Bronchial epithelial cell (primary cell): ENCODE measurements at regions not wholly inside any gene's neighbourhood (a gene's known extent, or its start where the extent isn't known, plus 50 kb on each side); places are given as distances from the start of the nearest gene placed in this dataset.

Source experiments
- DNase-seq: peaks from one replicate; pipeline ENCODE4 v3.0.0-alpha.2; 2010; ENCODE audit warnings: low read depth
- FAIRE-seq: peaks from 2 replicates; lab custom pipeline; 2011; peaks lifted over from hg19 to GRCh38; lab: Jason Lieb, UNC
- H3K27me3 ChIP-seq: 2 replicates; pipeline ENCODE4 v1.5.1; 2011; ENCODE audit warnings: low read length; ENCODE audit not compliant: control insufficient read depth, insufficient read depth
- H3K36me3 ChIP-seq: 2 replicates; pipeline ENCODE4 v1.5.1; 2011; ENCODE audit warnings: low read length; ENCODE audit not compliant: control insufficient read depth, insufficient read depth
- H3K4me3 ChIP-seq: 2 replicates; pipeline ENCODE4 v1.5.1; 2011; ENCODE audit warnings: mild to moderate bottlenecking, low read depth, low read length, control low read depth
- TF ChIP-seq, protein P1 (sequence below): IDR thresholded peaks from 2 replicates; pipeline ENCODE4 v1.5.1; 2011; ENCODE audit warnings: mild to moderate bottlenecking, moderate library complexity, low read length, control low read depth, inconsistent platforms; ENCODE audit not compliant: insufficient read depth, severe bottlenecking

DNA sequence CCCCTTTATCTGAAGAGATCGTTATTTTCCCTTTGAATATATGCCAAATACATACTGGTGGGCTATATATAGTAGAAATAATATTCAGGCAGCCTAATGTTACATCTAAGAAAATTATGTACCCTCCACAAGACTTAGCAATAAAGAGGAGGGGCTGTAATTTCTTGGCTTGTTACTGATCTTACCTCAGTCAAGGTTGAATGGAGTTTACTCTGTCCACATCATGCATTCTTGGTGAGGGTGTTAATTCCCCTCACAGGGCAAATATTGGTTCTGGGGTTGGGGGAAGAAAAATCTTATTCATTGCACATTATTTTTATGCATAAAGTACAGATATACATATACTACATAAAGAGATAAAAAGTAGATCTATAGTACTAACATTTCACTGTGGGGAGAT, 145.8 kb upstream of the ANK3 start:
- DNase-seq = no peak
- TF ChIP-seq, protein P1, sequence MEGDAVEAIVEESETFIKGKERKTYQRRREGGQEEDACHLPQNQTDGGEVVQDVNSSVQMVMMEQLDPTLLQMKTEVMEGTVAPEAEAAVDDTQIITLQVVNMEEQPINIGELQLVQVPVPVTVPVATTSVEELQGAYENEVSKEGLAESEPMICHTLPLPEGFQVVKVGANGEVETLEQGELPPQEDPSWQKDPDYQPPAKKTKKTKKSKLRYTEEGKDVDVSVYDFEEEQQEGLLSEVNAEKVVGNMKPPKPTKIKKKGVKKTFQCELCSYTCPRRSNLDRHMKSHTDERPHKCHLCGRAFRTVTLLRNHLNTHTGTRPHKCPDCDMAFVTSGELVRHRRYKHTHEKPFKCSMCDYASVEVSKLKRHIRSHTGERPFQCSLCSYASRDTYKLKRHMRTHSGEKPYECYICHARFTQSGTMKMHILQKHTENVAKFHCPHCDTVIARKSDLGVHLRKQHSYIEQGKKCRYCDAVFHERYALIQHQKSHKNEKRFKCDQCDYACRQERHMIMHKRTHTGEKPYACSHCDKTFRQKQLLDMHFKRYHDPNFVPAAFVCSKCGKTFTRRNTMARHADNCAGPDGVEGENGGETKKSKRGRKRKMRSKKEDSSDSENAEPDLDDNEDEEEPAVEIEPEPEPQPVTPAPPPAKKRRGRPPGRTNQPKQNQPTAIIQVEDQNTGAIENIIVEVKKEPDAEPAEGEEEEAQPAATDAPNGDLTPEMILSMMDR = no peak
- Histone ChIP-seq H3K27me3 (no peaks in the 10 kb centered on the region), H3K4me3 (no peak overlapping the region), H3K36me3 (no peaks in the 10 kb centered on the region)
- FAIRE-seq = no peak

DNA sequence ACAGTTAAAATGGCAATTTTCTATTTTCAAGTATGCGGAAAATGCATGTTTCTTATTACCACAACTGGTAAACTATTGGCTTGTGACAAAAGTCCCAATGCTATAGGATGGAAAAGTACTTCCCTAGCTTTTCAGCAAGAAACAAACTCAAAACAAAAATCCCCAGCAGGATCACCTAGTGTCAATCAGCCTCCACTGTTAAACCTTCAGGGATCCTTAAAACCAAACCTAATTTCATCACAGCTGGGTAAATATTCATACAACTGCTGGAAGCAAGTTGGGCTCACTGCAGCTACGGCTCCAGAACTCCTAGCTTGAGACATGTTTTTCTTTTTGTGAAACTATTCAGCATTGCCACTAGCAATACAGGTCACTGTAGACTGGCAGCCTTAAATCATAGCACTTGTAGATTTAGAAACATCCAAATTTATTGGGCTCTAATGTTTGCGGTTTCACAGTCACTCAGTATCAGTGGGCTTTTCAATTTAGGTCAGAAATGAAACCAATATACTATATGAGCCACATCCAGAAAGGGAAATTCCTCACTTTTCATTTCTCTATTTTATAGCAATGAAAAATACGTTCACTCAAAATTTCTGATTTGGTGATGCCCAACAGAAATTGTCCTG, 145.2 kb upstream of the ANK3 start:
- Histone ChIP-seq H3K36me3 (no peaks in the 10 kb centered on the region), H3K27me3 (no peaks in the 10 kb centered on the region), H3K4me3 (no peak overlapping the region)
- FAIRE-seq (no peak), DNase-seq (no peak)
- TF ChIP-seq, protein P1 = no peak

DNA sequence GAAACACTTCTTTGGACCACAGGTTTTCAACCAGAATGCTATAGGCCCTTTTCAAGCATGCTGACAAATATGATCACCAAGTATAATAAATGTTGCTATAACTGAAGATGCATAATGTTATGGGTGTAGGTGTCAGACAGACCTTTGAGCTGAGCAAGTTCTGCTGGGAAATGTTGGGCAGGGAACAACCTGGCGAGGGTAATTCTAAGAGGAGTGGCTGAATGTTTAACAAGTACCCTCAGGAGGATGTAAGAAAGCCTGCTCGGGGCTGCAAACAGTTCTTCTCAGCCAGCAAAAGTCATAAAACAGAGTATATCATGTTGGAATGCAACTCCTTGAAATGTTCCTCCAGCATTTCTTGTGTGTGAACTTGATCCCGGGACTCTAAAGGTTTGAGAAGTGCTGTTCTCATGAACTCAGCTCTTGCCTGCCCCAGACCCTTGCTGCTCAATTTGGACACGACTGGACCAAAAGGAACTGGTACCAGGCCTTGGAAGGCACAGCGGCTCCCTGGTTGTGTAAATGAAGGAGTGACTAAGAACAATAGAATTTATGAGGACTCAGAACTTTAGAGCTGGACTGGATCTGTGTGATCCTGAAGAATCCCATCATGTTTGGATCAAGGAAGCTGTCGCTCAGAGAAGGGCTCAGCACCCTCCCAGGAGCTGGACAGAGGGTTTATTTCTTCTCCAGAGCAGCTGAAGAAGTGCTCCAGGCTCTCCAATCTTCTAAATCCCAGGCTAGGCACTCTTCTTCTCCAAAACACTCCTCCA, 143.2 kb upstream of the ANK3 start:
- no peak overlapping the region for H3K4me3 ChIP-seq
- TF ChIP-seq, protein P1 = no peak
- no peaks in the 10 kb centered on the region for H3K36me3 ChIP-seq
- DNase-seq (no peak), FAIRE-seq (no peak)
- H3K27me3 ChIP-seq = no peaks in the 10 kb centered on the region

DNA sequence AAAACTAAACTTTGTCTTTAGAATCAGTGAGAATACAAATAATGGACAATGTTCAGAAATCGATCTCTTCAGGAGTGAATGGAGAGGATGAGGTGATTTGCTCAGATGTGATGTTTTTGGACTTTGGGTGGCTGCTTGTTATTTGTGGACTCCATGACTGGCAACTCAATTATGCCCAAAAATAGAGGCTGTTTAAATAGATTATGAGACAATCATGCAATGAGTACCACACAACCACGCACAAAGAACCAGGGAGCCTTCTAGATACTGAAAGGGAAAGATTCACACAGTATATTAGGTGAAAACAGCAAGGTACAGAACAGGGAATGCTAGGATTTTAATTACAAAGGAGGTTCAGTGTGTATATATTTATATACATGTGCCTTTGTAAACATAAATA, 141.3 kb upstream of the ANK3 start:
- TF ChIP-seq, protein P1 = no peak
- no peaks in the 10 kb centered on the region for H3K36me3 ChIP-seq
- H3K4me3 ChIP-seq = no peak overlapping the region
- DNase-seq (no peak), FAIRE-seq (no peak)
- no peaks in the 10 kb centered on the region for H3K27me3 ChIP-seq

DNA sequence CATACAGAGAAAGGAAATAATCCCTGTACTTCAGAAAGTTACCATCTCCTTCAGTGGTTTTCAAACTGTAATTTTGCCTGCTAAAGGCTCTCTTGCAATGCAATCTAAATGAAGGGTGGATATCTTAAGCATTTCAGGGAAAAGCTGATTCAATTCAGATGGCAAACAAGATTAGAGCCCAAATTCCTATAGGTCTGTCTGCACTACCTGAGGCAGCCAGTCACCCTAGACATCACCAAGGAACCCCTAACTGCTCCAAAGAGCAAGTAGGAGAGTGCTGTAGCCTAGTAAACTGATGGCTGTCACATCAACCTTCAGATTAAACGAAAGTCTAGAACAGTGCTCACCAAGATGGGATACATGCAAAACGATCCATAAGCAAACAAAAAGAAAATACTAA, 138.0 kb upstream of the ANK3 start:
- TF ChIP-seq, protein P1 = no peak
- FAIRE-seq (no peak), DNase-seq (no peak)
- Histone ChIP-seq H3K4me3 (no peak overlapping the region), H3K36me3 (no peaks in the 10 kb centered on the region), H3K27me3 (no peaks in the 10 kb centered on the region)
